Mesenchymal stem cell (in vitro differentiated cells and primary cell): ENCODE measurements at regions not wholly inside any gene's neighbourhood (a gene's known extent, or its start where the extent isn't known, plus 50 kb on each side); places are given as distances from the start of the nearest gene placed in this dataset.
A peak's percentile ranks its signal among the peaks of the same experiment; 100 is the strongest.

Source experiments
- DNase-seq: peaks from one replicate; pipeline ENCODE4 v3.0.0-alpha.2; 2013
- H2AFZ ChIP-seq: one replicate; pipeline ENCODE4 v1.6.1; 2013; ENCODE audit warnings: low read depth, mild to moderate bottlenecking, control low read depth, inconsistent platforms, low read length, moderate library complexity
- H2AK5ac ChIP-seq: 2 replicates; pipeline ENCODE4 v1.6.1; 2013; ENCODE audit warnings: low read length, moderate library complexity, mild to moderate bottlenecking, inconsistent platforms; ENCODE audit not compliant: severe bottlenecking
- H2BK120ac ChIP-seq: one replicate; pipeline ENCODE4 v1.6.1; 2013; ENCODE audit warnings: low read depth, mild to moderate bottlenecking, inconsistent platforms, low read length, moderate library complexity
- H2BK12ac ChIP-seq, 2 experiments: one replicate each; pipeline ENCODE4 v1.6.1; 2013; ENCODE audit warnings: inconsistent platforms in 2 of 2, low read length in 2 of 2, mild to moderate bottlenecking in 2 of 2, moderate library complexity in 2 of 2, control low read depth in 1 of 2
- H2BK15ac ChIP-seq: one replicate; pipeline ENCODE4 v1.6.1; 2013; ENCODE audit warnings: mild to moderate bottlenecking, low read depth, inconsistent platforms; ENCODE audit not compliant: poor library complexity, severe bottlenecking
- H2BK5ac ChIP-seq: 2 replicates; pipeline ENCODE4 v1.6.1; 2013; ENCODE audit warnings: low read depth, mild to moderate bottlenecking, low read length, control low read depth, inconsistent platforms; ENCODE audit not compliant: poor library complexity, severe bottlenecking
- H3K14ac ChIP-seq, 2 experiments: one replicate each; pipeline ENCODE4 v1.6.1; 2013; ENCODE audit warnings: inconsistent platforms in 2 of 2, low read length in 2 of 2, control low read depth in 1 of 2, mild to moderate bottlenecking in 1 of 2, moderate library complexity in 1 of 2
- H3K18ac ChIP-seq, 2 experiments: one replicate each; pipeline ENCODE4 v1.6.1; 2013; ENCODE audit warnings: inconsistent platforms in 2 of 2, low read length in 2 of 2, control low read depth in 1 of 2, low read depth in 1 of 2, mild to moderate bottlenecking in 1 of 2
- H3K23ac ChIP-seq, 2 experiments: one replicate each; pipeline ENCODE4 v1.6.1; 2013; ENCODE audit warnings: inconsistent platforms in 2 of 2, low read length in 2 of 2, mild to moderate bottlenecking in 2 of 2, moderate library complexity in 2 of 2, control low read depth in 1 of 2
- H3K27ac ChIP-seq: 2 replicates; pipeline ENCODE4 v1.5.1; 2013; ENCODE audit warnings: mild to moderate bottlenecking, moderate library complexity, low read length, control low read depth, inconsistent platforms; ENCODE audit not compliant: poor library complexity, severe bottlenecking
- H3K27me3 ChIP-seq, 2 experiments: 2 replicates each; pipeline versions ENCODE4 v1.6.1 to v1.7.0; 2013; ENCODE audit warnings: low read length in 2 of 2, mild to moderate bottlenecking in 2 of 2, moderate library complexity in 2 of 2, control low read depth in 1 of 2, inconsistent platforms in 1 of 2; ENCODE audit not compliant: control insufficient read depth in 1 of 2, insufficient read depth in 1 of 2
- H3K36me3 ChIP-seq, 2 experiments: 2 replicates each; pipeline versions ENCODE4 v1.6.1 to v1.7.0; 2013; ENCODE audit warnings: low read length in 2 of 2, control low read depth in 1 of 2, inconsistent platforms in 1 of 2, low read depth in 1 of 2, mild to moderate bottlenecking in 1 of 2; ENCODE audit not compliant: insufficient read depth in 2 of 2, control insufficient read depth in 1 of 2
- H3K4ac ChIP-seq, 2 experiments: one replicate each; pipeline ENCODE4 v1.6.1; 2013; ENCODE audit warnings: inconsistent platforms in 2 of 2, low read length in 2 of 2, mild to moderate bottlenecking in 2 of 2, moderate library complexity in 2 of 2, control low read depth in 1 of 2, low read depth in 1 of 2
- H3K4me1 ChIP-seq: 2 replicates; pipeline ENCODE4 v1.6.1; 2013; ENCODE audit warnings: low read depth, low read length, control low read depth; ENCODE audit not compliant: control insufficient read depth, insufficient read depth
- H3K4me2 ChIP-seq: 2 replicates; pipeline ENCODE4 v1.6.1; 2013; ENCODE audit warnings: low read length, mild to moderate bottlenecking, inconsistent platforms; ENCODE audit not compliant: poor library complexity, severe bottlenecking
- H3K4me3 ChIP-seq, 2 experiments: 2 replicates each; pipeline versions ENCODE4 v1.5.1 to v1.7.0; 2013; ENCODE audit warnings: low read length in 2 of 2, mild to moderate bottlenecking in 2 of 2, control low read depth in 1 of 2, low read depth in 1 of 2; ENCODE audit not compliant: insufficient read depth in 1 of 2
- H3K79me1 ChIP-seq: replicated peaks from 2 replicates; pipeline ENCODE4 v1.6.1; 2013; ENCODE audit warnings: mild to moderate bottlenecking, control low read depth, low read length, inconsistent platforms; ENCODE audit not compliant: poor library complexity, severe bottlenecking
- H3K9ac ChIP-seq: 2 replicates; pipeline ENCODE4 v1.7.0; 2013; ENCODE audit warnings: mild to moderate bottlenecking, low read length, moderate library complexity
- H3K9me3 ChIP-seq: 2 replicates; pipeline ENCODE4 v1.7.0; 2013; ENCODE audit warnings: mild to moderate bottlenecking, low read length; ENCODE audit not compliant: control insufficient read depth
- H4K8ac ChIP-seq: one replicate; pipeline ENCODE4 v1.6.1; 2013; ENCODE audit warnings: inconsistent platforms, mild to moderate bottlenecking, low read length, moderate library complexity
- H4K91ac ChIP-seq: one replicate; pipeline ENCODE4 v1.6.1; 2013; ENCODE audit warnings: mild to moderate bottlenecking, low read length, inconsistent platforms
- WGBS: methylation state at CpG from one replicate; pipeline ENCODE4 v1.1.7; 2013; ENCODE audit warnings: mixed read lengths; 5-methylcytosine and 5-hydroxymethylcytosine counted together

DNA sequence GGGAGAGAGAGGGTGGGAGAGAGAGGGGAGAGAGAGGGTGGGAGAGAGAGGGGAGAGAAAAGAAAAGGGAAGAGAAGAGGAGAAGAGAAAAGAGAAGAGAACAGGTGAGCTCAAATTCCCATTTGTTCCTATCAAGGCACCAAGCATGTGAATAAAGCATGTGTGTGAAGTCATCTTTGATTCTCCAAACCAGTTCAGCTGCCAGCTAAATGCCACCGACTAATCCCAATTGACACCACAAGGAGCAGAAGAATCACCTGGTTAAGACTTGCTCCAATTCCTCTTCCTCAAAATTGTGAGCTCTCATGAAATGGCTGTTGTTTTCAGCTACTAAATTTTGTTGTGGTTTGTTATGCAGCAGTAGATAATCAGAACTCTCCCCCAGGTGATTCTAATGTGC, 188.9 kb downstream of the TMX1 start:
- Histone ChIP-seq H2AK5ac (no peak overlapping the region), H3K36me3 (no peaks in the 10 kb centered on the region), H2BK12ac (no peak overlapping the region), H3K14ac (no peak overlapping the region), H3K9me3 (no peaks in the 10 kb centered on the region), H3K18ac (no peak overlapping the region), H3K4me2 (no peak overlapping the region), H3K9ac (no peak overlapping the region), H2BK120ac (no peak overlapping the region), H3K79me1 (no peaks in the 10 kb centered on the region), H2BK5ac (no peak overlapping the region), H3K4me3 (no peak overlapping the region), H2BK15ac (no peak overlapping the region), H3K4ac (no peak overlapping the region), H3K4me1 (peaks cover 6% of the 10 kb centered on the region), H4K8ac (no peak overlapping the region), H3K27ac (no peak overlapping the region), H3K27me3 (no peaks in the 10 kb centered on the region), H3K23ac (no peak overlapping the region), H2AFZ (no peak overlapping the region), H4K91ac (no peak overlapping the region)
- no peak for DNase-seq
- no CpG with 5 or more reads among the region's 1 CpG for WGBS

GRCh38 chr14:51430079-51430478, 190.0 kb downstream of the TMX1 start:
- Histone ChIP-seq H3K4me1 (peaks cover 2% of the 10 kb centered on the region), H2BK120ac (no peak overlapping the region)
- WGBS, result 75% methylated on average over 2 of the region's 4 CpGs

GRCh38 chr14:51430633-51431032, 190.6 kb downstream of the TMX1 start:
- H3K79me1 ChIP-seq, result no peaks in the 10 kb centered on the region
- H2BK120ac ChIP-seq, result no peak overlapping the region
- peak; percentile 29 for DNase-seq
- no peak overlapping the region for H3K18ac ChIP-seq
- no peak overlapping the region for H3K4ac ChIP-seq
- H3K23ac ChIP-seq, result no peak overlapping the region
- no peak overlapping the region for H3K4me3 ChIP-seq
- H2BK15ac ChIP-seq, result no peak overlapping the region
- H3K9ac ChIP-seq, result peak overlapping the region; percentile 63
- no peak overlapping the region for H2BK12ac ChIP-seq
- H2BK5ac ChIP-seq, result no peak overlapping the region
- H3K27me3 ChIP-seq, result no peaks in the 10 kb centered on the region
- H4K8ac ChIP-seq, result no peak overlapping the region
- 72% methylated on average over 3 of the region's 3 CpGs for WGBS
- H3K27ac ChIP-seq, result peak overlapping the region; percentile 38
- no peaks in the 10 kb centered on the region for H3K9me3 ChIP-seq
- peaks cover 2% of the 10 kb centered on the region for H3K4me1 ChIP-seq
- no peaks in the 10 kb centered on the region for H3K36me3 ChIP-seq
- H3K14ac ChIP-seq, result no peak overlapping the region
- no peak overlapping the region for H3K4me2 ChIP-seq
- no peak overlapping the region for H2AFZ ChIP-seq
- H4K91ac ChIP-seq, result no peak overlapping the region
- H2AK5ac ChIP-seq, result no peak overlapping the region

More at GRCh38 chr14:51430079-51430478, 190.0 kb downstream of the TMX1 start:
- Histone ChIP-seq H2BK5ac (no peak overlapping the region), H4K91ac (no peak overlapping the region), H3K14ac (no peak overlapping the region), H3K18ac (no peak overlapping the region), H2BK12ac (no peak overlapping the region), H3K23ac (no peak overlapping the region), H3K9me3 (no peaks in the 10 kb centered on the region), H2BK15ac (no peak overlapping the region), H3K9ac (peak overlapping the region; percentile 63), H3K4me2 (no peak overlapping the region), H3K79me1 (no peaks in the 10 kb centered on the region), H2AK5ac (no peak overlapping the region), H4K8ac (no peak overlapping the region), H3K27ac (peak overlapping the region; percentile 13), H2AFZ (no peak overlapping the region), H3K36me3 (no peaks in the 10 kb centered on the region), H3K27me3 (no peaks in the 10 kb centered on the region), H3K4me3 (peak overlapping the region in 1 of 2 experiments; percentile 54), H3K4ac (no peak overlapping the region)
- DNase-seq, result peak; percentile 15

- H2BK120ac ChIP-seq, result no peak overlapping the region
- no peak overlapping the region for H3K4me3 ChIP-seq
- H3K4me1 ChIP-seq, result peaks cover 2% of the 10 kb centered on the region
- H3K4me2 ChIP-seq, result no peak overlapping the region
- no peak overlapping the region for H2BK5ac ChIP-seq
- no peak overlapping the region for H4K8ac ChIP-seq
- H3K9me3 ChIP-seq, result no peaks in the 10 kb centered on the region
- no peak overlapping the region for H2AFZ ChIP-seq
- H3K36me3 ChIP-seq, result no peaks in the 10 kb centered on the region
- no peak overlapping the region for H3K18ac ChIP-seq
- no peak overlapping the region for H2BK15ac ChIP-seq
- no peak overlapping the region for H3K9ac ChIP-seq
- H3K4ac ChIP-seq, result no peak overlapping the region
- no peak overlapping the region for H3K27ac ChIP-seq
- no peak overlapping the region for H2BK12ac ChIP-seq
- no peaks in the 10 kb centered on the region for H3K27me3 ChIP-seq
- H3K14ac ChIP-seq, result no peak overlapping the region
- H2AK5ac ChIP-seq, result no peak overlapping the region
- H3K23ac ChIP-seq, result no peak overlapping the region
- no peak for DNase-seq
- WGBS, result 90% methylated on average over 1 of the region's 3 CpGs
- no peak overlapping the region for H4K91ac ChIP-seq
- no peaks in the 10 kb centered on the region for H3K79me1 ChIP-seq
Measured at GRCh38 chr14:51431033-51431709, 191.1 kb downstream of the TMX1 start.
